ENCODE measurements at regions not wholly inside any gene's neighbourhood (a gene's known extent, or its start where the extent isn't known, plus 50 kb on each side); places are given as distances from the start of the nearest gene placed in this dataset.

- intact Hi-C loops (cut with micrococcal nuclease) = no loop called here
- WGBS (ENCODE audit: insufficient coverage) = 36% methylated on average over 4 of the region's 5 CpGs
- no peaks in the 10 kb centered on the region for H3K4me1 ChIP-seq (ENCODE audit: control insufficient read depth in 1 of 2, insufficient read depth in 2 of 2, low read length in 2 of 2)
These were observed 133.3 kb upstream of the MEX3C start for GRCh38 chr18:51330739-51331138.

GRCh38 chr18:51337406-51337805 is 139.9 kb upstream of the MEX3C start:
- no peak overlapping the region for H3K4me3 Mint-ChIP-seq
- no peak overlapping the region for H3K27ac Mint-ChIP-seq
- no peak for DNase-seq
- Histone ChIP-seq H3K79me2 (ENCODE audit: insufficient read depth, low read length) (no peaks in the 10 kb centered on the region), H2AFZ (ENCODE audit: insufficient read depth, low read depth, low read length, poor library complexity, severe bottlenecking) (no peak overlapping the region), H3K27me3 (ENCODE audit: control insufficient read depth in 2 of 2, insufficient read depth in 2 of 2, low read length in 2 of 2) (no peaks in the 10 kb centered on the region), H4K20me1 (ENCODE audit: insufficient read depth, low read length) (no peaks in the 10 kb centered on the region), H3K9me3 (replicated peaks in 1 of 2; ENCODE audit: control insufficient read depth in 1 of 2, insufficient read depth in 1 of 2, low read length in 2 of 2) (no peaks in the 10 kb centered on the region), H3K4me1 (ENCODE audit: control insufficient read depth in 1 of 2, insufficient read depth in 2 of 2, low read length in 2 of 2) (no peaks in the 10 kb centered on the region), H3K9ac (ENCODE audit: insufficient read depth, low read length, poor library complexity, severe bottlenecking) (no peak overlapping the region), H3K36me3 (replicated peaks in 1 of 2; ENCODE audit: control insufficient read depth in 1 of 2, insufficient read depth in 2 of 2, low read length in 2 of 2) (no peaks in the 10 kb centered on the region), H3K4me2 (replicated peaks; ENCODE audit: extremely low read depth, low read length, poor library complexity, severe bottlenecking) (no peak overlapping the region), H3K27ac (ENCODE audit: low read depth in 1 of 2, low read length in 2 of 2) (no peak overlapping the region), H3K4me3 (replicated peaks in 1 of 3; ENCODE audit: low read depth in 2 of 3, low read length in 3 of 3) (no peak overlapping the region)
- peaks cover 0 to 3% (median 1%) of the 10 kb centered on the region in 3 donors for H3K27me3 Mint-ChIP-seq (ENCODE audit: low read depth in 3 of 3)
- intact Hi-C loops (cut with micrococcal nuclease) = no loop called here
- H3K36me3 Mint-ChIP-seq = no peaks in the 10 kb centered on the region
- H3K4me1 Mint-ChIP-seq = no peaks in the 10 kb centered on the region
- no CpG with 5 or more reads among the region's 2 CpGs for WGBS (ENCODE audit: insufficient coverage)
- peaks cover 0 to 2% (median 0%) of the 10 kb centered on the region in 7 donors for H3K9me3 Mint-ChIP-seq
- no peak for TF ChIP-seq CTCF (IDR thresholded peaks at IDR 0.05)

More at GRCh38 chr18:51330739-51331138, 133.3 kb upstream of the MEX3C start:
- no peaks in the 10 kb centered on the region for H3K79me2 ChIP-seq (ENCODE audit: insufficient read depth, low read length)
- H3K4me2 ChIP-seq (replicated peaks; ENCODE audit: extremely low read depth, low read length, poor library complexity, severe bottlenecking) = no peak overlapping the region
- H3K27ac ChIP-seq (ENCODE audit: low read depth in 1 of 2, low read length in 2 of 2) = no peak overlapping the region
- Mint-ChIP-seq H3K27ac (no peak overlapping the region), H3K36me3 (no peaks in the 10 kb centered on the region), H3K4me1 (no peaks in the 10 kb centered on the region), H3K4me3 (no peak overlapping the region), H3K9me3 (peaks cover 0 to 10% (median 2%) of the 10 kb centered on the region in 7 donors), H3K27me3 (ENCODE audit: low read depth in 3 of 3) (peaks cover 0 to 2% (median 1%) of the 10 kb centered on the region in 3 donors)
- no peak overlapping the region for H3K9ac ChIP-seq (ENCODE audit: insufficient read depth, low read length, poor library complexity, severe bottlenecking)
- H2AFZ ChIP-seq (ENCODE audit: insufficient read depth, low read depth, low read length, poor library complexity, severe bottlenecking) = no peak overlapping the region
- H4K20me1 ChIP-seq (ENCODE audit: insufficient read depth, low read length) = no peaks in the 10 kb centered on the region
- TF ChIP-seq CTCF (IDR thresholded peaks at IDR 0.05) = no peak
- H3K36me3 ChIP-seq (replicated peaks in 1 of 2; ENCODE audit: control insufficient read depth in 1 of 2, insufficient read depth in 2 of 2, low read length in 2 of 2) = no peaks in the 10 kb centered on the region
- H3K9me3 ChIP-seq (replicated peaks in 1 of 2; ENCODE audit: control insufficient read depth in 1 of 2, insufficient read depth in 1 of 2, low read length in 2 of 2) = no peaks in the 10 kb centered on the region
- no peak overlapping the region for H3K4me3 ChIP-seq (replicated peaks in 1 of 3; ENCODE audit: low read depth in 2 of 3, low read length in 3 of 3)
- no peak for DNase-seq
- no peaks in the 10 kb centered on the region for H3K27me3 ChIP-seq (ENCODE audit: control insufficient read depth in 2 of 2, insufficient read depth in 2 of 2, low read length in 2 of 2)

All from CD14-positive monocyte (primary cell).